K562 (cell line): ENCODE measurements at regions not wholly inside any gene's neighbourhood (a gene's known extent, or its start where the extent isn't known, plus 50 kb on each side); places are given as distances from the start of the nearest gene placed in this dataset.

Source experiments
- ATAC-seq: fragments of 200-7000 bp; cut with Tn5 transposase; 3 replicates; pipeline ENCODE4 v1.9.1; 2020; ENCODE audit warnings: moderate library complexity
- BruUV-seq: library from RNA; stranded (reverse); fragments of 400-500 nt; replicated peaks from 2 replicates; lab custom pipeline; 2021; lab: Mats Ljungman, UMichigan
- CTCF ChIA-PET: fragments of 300-600 bp; formaldehyde crosslinking; extraction: SDS; loops from one replicate; lab custom pipeline; 2021; ENCODE audit warnings: low intra/inter-chr PET ratio; lab: Yijun Ruan, JAX
- POLR2A ChIA-PET: fragments of 300-600, 350-650 bp; sonication (Branson Sonifier 250); formaldehyde crosslinking; extraction: SDS; loops from one replicate; lab custom pipeline; 2021; ENCODE audit warnings: antibody characterized with exemption, inconsistent platforms; lab: Yijun Ruan, JAX
- DNase-seq, 4 experiments: peaks; one replicate each; pipeline versions ENCODE4 v3.0.0 to v3.0.0-alpha.2; 2011 to 2018; ENCODE audit warnings: low spot score in 3 of 4, mixed read lengths in 3 of 4; ENCODE audit errors: extremely low read depth in 1 of 4
- FAIRE-seq: peaks from 2 replicates; lab custom pipeline; 2011; peaks lifted over from hg19 to GRCh38; lab: Jason Lieb, UNC
- H2AFZ ChIP-seq: 2 replicates; pipeline ENCODE4 v1.6.0; 2011; ENCODE audit warnings: low read depth, low read length, control low read depth, inconsistent platforms
- H3K27ac ChIP-seq: fragments of 200-600 bp; 3 replicates; pipeline ENCODE4 v1.8.0; 2011; ENCODE audit warnings: low read depth, mild to moderate bottlenecking, control low read depth, inconsistent platforms, low read length, moderate library complexity, mixed read lengths; ENCODE audit errors: extremely low read depth
- H3K27me3 ChIP-seq, 2 experiments: fragments of 300-600 bp in 1 of 2; 2 replicates in 1 of 2; 3 replicates in 1 of 2; pipeline versions ENCODE4 v1.6.0 to v1.8.0; 2011; ENCODE audit warnings: inconsistent platforms in 2 of 2, low read length in 2 of 2, mild to moderate bottlenecking in 1 of 2, mixed read lengths in 1 of 2, moderate library complexity in 1 of 2; ENCODE audit not compliant: control insufficient read depth in 2 of 2, insufficient read depth in 2 of 2
- H3K36me3 ChIP-seq: fragments of 300-600 bp; 3 replicates; pipeline ENCODE4 v1.8.0; 2011; ENCODE audit warnings: mild to moderate bottlenecking, low read length, inconsistent platforms; ENCODE audit not compliant: control insufficient read depth, insufficient read depth
- H3K4me1 ChIP-seq, 2 experiments: fragments of 200-600 bp in 1 of 2; replicated peaks in 1 of 2; 2 replicates in 1 of 2; 3 replicates in 1 of 2; pipeline versions ENCODE4 v1.5.1 to v1.8.0; 2011; ENCODE audit warnings: inconsistent platforms in 2 of 2, low read length in 2 of 2, mild to moderate bottlenecking in 1 of 2, mixed read lengths in 1 of 2, moderate library complexity in 1 of 2; ENCODE audit not compliant: control insufficient read depth in 2 of 2, insufficient read depth in 2 of 2
- H3K4me2 ChIP-seq: 2 replicates; pipeline ENCODE4 v1.6.1; 2011; ENCODE audit warnings: low read length, control low read depth, inconsistent platforms, mixed read lengths; ENCODE audit not compliant: insufficient read depth
- H3K4me3 ChIP-seq: fragments of 200-600 bp; sonication (generic), shearing (Covaris generic); 2 replicates; pipeline ENCODE4 v1.5.1; 2016; ENCODE audit warnings: control low read depth, inconsistent platforms
- H3K79me2 ChIP-seq: fragments of 200-600 bp; 3 replicates; pipeline ENCODE4 v1.8.0; 2011; ENCODE audit warnings: low read length, inconsistent platforms; ENCODE audit not compliant: control insufficient read depth, insufficient read depth
- H3K9ac ChIP-seq, 2 experiments: 2 replicates each; pipeline versions ENCODE4 v1.6.0 to v1.6.1; 2011; ENCODE audit warnings: low read depth in 2 of 2, low read length in 2 of 2, control low read depth in 1 of 2, inconsistent platforms in 1 of 2, mild to moderate bottlenecking in 1 of 2, mixed read lengths in 1 of 2; ENCODE audit not compliant: insufficient read depth in 1 of 2
- H3K9me1 ChIP-seq: one replicate; pipeline ENCODE4 v1.6.0; 2011; ENCODE audit warnings: inconsistent platforms, mild to moderate bottlenecking, low read length, moderate library complexity; ENCODE audit not compliant: control insufficient read depth, insufficient read depth
- H3K9me3 ChIP-seq: replicated peaks from 2 replicates; pipeline ENCODE4 v1.5.1; 2011; ENCODE audit warnings: low read depth, low read length, inconsistent platforms; ENCODE audit not compliant: control insufficient read depth, insufficient read depth
- H4K20me1 ChIP-seq: replicated peaks from 2 replicates; pipeline ENCODE4 v1.6.1; 2011; ENCODE audit warnings: low read length, inconsistent platforms, mixed read lengths; ENCODE audit not compliant: control insufficient read depth, insufficient read depth
- ARID2 ChIP-seq: fragments of 450-650 bp; IDR thresholded peaks from 2 replicates; pipeline ENCODE4 v1.6.1; 2017; ENCODE audit warnings: antibody characterized with exemption, mild to moderate bottlenecking
- CEBPG ChIP-seq, 3 experiments: fragments of 200-800 bp in 1 of 3; sonication (Bioruptor generic) in 1 of 3; sonication (generic) in 1 of 3; formaldehyde crosslinking in 1 of 3; IDR thresholded peaks in 2 of 3; conservative IDR thresholded peaks in 1 of 3; 2 replicates each; pipeline versions ENCODE4 v1.6.1 to v1.8.0; 2016 to 2022; ENCODE audit warnings: missing compliant biosample characterization in 2 of 3, missing genetic modification characterization in 2 of 3, mild to moderate bottlenecking in 1 of 3, missing genetic modification reagents in 1 of 3
- MTA2 ChIP-seq: fragments of 450-650 bp; IDR thresholded peaks from 2 replicates; pipeline ENCODE4 v1.6.1; 2016; ENCODE audit warnings: low read depth
- POLR2A ChIP-seq: fragments of 450-650 bp; conservative IDR thresholded peaks from 2 replicates; pipeline ENCODE4 v1.6.1; 2016
- POLR3G ChIP-seq: IDR thresholded peaks from 2 replicates; pipeline ENCODE4 v1.6.1; 2011; ENCODE audit not compliant: insufficient read length, insufficient replicate concordance; ENCODE audit errors: extremely low read depth
- PREB ChIP-seq: sonication (generic); formaldehyde crosslinking; IDR thresholded peaks from 2 replicates; pipeline ENCODE4 v1.8.1; 2023; ENCODE audit warnings: mild to moderate bottlenecking, missing genetic modification reagents
- RFX5 ChIP-seq: IDR thresholded peaks from 2 replicates; pipeline ENCODE4 v1.6.1; 2011; ENCODE audit warnings: low read depth, mild to moderate bottlenecking, improper control_type of control experiment, low read length
- RUNX1 ChIP-seq: sonication (generic); IDR thresholded peaks from 2 replicates; pipeline ENCODE4 v1.6.1; 2016; ENCODE audit warnings: antibody characterized with exemption, low read depth
- SETDB1 ChIP-seq: IDR thresholded peaks from one replicate; pipeline ENCODE4 v1.6.1; 2012; ENCODE audit warnings: low read length, control low read depth, inconsistent platforms
- ZNF75A ChIP-seq: fragments of 450-650 bp; formaldehyde crosslinking; IDR thresholded peaks from 2 replicates; pipeline ENCODE4 v1.4.0; 2020; ENCODE audit warnings: mild to moderate bottlenecking
- ZNF778 ChIP-seq: fragments of 450-650 bp; formaldehyde crosslinking; IDR thresholded peaks from 2 replicates; pipeline ENCODE4 v1.4.0; 2020; ENCODE audit warnings: mild to moderate bottlenecking, moderate library complexity
- WGBS: fragments of 100-300 bp; shearing (Covaris generic); methylation state at CpG from one replicate; pipeline ENCODE4 v1.1.6; 2016; ENCODE audit warnings: low coverage, mixed read lengths; ENCODE audit not compliant: insufficient coverage; ENCODE audit errors: missing lambda C conversion rate; 5-methylcytosine and 5-hydroxymethylcytosine counted together
- in situ Hi-C: fragments of 300-500 bp; cut with MboI; formaldehyde crosslinking; loops from 4 replicates; pipeline ENCODE4 v1.15.0; 2018; ENCODE audit warnings: inconsistent platforms, mixed read lengths
- intact Hi-C: fragments of 100-400 bp; cut with micrococcal nuclease; formaldehyde crosslinking; loops from 2 replicates; pipeline ENCODE4 v1.14.2; 2022

DNA sequence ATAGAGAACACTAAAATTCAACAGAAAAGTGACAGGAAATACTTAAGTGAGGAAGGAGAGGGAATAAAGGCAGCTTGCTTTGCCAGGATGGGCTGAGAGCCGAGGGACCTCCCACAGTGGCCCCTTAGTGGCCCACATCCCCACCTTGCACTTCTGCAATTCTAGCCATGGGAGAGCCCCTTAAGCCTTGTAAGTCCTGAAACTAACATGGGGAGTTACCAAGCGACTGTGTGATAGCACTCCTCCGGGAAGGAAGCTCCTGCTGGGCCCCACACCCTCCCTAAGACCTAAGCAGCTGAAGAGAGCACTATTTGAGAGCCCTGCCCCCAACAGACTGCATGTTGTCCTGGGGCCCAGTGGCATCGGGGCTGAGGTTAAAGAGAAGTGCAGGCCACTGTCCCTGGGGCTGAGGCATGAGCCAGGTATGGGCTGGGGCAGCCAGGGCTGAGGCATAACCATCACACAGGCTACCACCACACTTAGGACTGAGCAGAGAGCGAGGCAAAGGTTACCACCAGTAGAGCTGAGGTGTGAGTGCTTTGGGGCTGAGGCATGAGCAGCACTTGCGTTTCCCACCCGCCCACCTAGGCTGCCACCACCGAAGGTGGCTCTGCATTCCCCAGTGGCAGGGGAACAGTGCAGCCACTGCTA lies 301.8 kb upstream of the TRPC7 start:
- POLR2A ChIA-PET, result no interaction called here
- H3K36me3 ChIP-seq, result no peaks in the 10 kb centered on the region
- H4K20me1 ChIP-seq, result no peaks in the 10 kb centered on the region
- H3K79me2 ChIP-seq, result no peaks in the 10 kb centered on the region
- H3K9me1 ChIP-seq, result no peaks in the 10 kb centered on the region
- H3K4me2 ChIP-seq, result no peak overlapping the region
- no peak overlapping the region for H2AFZ ChIP-seq
- FAIRE-seq (no peak), ATAC-seq (no peak)
- H3K27ac ChIP-seq, result no peak overlapping the region
- no peaks in the 10 kb centered on the region; a peak in 1 of 5 replicates for H3K4me1 ChIP-seq
- no peak overlapping the region for H3K4me3 ChIP-seq
- intact Hi-C loops, result no loop called here
- in situ Hi-C loops, result no loop called here
- no TSS peak for BruUV-seq
- H3K9me3 ChIP-seq, result no peaks in the 10 kb centered on the region
- no peaks in the 10 kb centered on the region for H3K27me3 ChIP-seq
- no peak overlapping the region for H3K9ac ChIP-seq
- TF ChIP-seq ARID2, result no peak
- TF ChIP-seq CEBPG (CRISPR knock-in tag; IDR thresholded peaks at IDR 0.05), result no peak
- no peak for TF ChIP-seq CEBPG (tag; conservative IDR thresholded peaks at IDR 0.05 in 1 of 2, IDR thresholded peaks at IDR 0.05 in 1 of 2)
- no peak for TF ChIP-seq ZNF778 (CRISPR knock-in tag)
- no peak for TF ChIP-seq ZNF75A (CRISPR knock-in tag)
- TF ChIP-seq POLR2A, result no peak
- no peak for TF ChIP-seq PREB (CRISPR knock-in tag)
- no peak for TF ChIP-seq RFX5
- no peak for TF ChIP-seq SETDB1
- TF ChIP-seq MTA2, result no peak
- no peak for TF ChIP-seq RUNX1
- TF ChIP-seq POLR3G, result no peak
- TF ChIP-seq, all 486 proteins: peak for 0
- WGBS, result 5% methylated on average over 7 of the region's 8 CpGs
- CTCF ChIA-PET, result no interaction called here
- DNase-seq, result no peak
